ENCODE measurements at regions not wholly inside any gene's neighbourhood (a gene's known extent, or its start where the extent isn't known, plus 50 kb on each side); places are given as distances from the start of the nearest gene placed in this dataset.

DNA sequence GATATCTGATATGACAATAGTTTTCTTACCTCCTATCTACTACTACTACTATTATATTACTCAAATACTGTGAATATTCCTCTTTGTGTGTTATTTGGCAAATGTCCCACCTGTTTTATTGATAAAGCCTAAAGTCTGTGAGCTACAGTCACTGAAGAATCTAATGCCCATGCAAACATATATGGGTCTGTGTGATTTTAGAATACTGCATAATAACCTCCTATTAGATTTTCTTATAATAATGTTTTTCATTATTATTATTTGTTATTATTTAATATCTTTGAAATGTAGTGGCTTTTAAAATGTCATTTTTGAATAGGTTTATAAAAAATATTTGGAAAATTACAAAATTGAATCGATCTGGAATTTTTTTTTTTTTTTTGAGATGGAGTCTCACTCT is 1330.8 kb upstream of the MIR17HG start:
- TF ChIP-seq, protein P1, sequence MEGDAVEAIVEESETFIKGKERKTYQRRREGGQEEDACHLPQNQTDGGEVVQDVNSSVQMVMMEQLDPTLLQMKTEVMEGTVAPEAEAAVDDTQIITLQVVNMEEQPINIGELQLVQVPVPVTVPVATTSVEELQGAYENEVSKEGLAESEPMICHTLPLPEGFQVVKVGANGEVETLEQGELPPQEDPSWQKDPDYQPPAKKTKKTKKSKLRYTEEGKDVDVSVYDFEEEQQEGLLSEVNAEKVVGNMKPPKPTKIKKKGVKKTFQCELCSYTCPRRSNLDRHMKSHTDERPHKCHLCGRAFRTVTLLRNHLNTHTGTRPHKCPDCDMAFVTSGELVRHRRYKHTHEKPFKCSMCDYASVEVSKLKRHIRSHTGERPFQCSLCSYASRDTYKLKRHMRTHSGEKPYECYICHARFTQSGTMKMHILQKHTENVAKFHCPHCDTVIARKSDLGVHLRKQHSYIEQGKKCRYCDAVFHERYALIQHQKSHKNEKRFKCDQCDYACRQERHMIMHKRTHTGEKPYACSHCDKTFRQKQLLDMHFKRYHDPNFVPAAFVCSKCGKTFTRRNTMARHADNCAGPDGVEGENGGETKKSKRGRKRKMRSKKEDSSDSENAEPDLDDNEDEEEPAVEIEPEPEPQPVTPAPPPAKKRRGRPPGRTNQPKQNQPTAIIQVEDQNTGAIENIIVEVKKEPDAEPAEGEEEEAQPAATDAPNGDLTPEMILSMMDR (IDR thresholded peaks at IDR 0.05) = no peak
- TF ChIP-seq POLR2AphosphoS5 (IDR thresholded peaks at IDR 0.05; ENCODE audit: insufficient read depth in 1 of 2, low read depth in 1 of 2) = no peak

Measured in vagina (tissue), 2 donors.